ENCODE measurements at regions not wholly inside any gene's neighbourhood (a gene's known extent, or its start where the extent isn't known, plus 50 kb on each side); places are given as distances from the start of the nearest gene placed in this dataset.

- ATAC-seq (no peak), DNase-seq (ENCODE audit: extremely low read depth in 1 of 4, low spot score in 3 of 4) (no peak), FAIRE-seq (no peak)
- BruUV-seq (replicated peaks): no TSS peak
- Histone ChIP-seq H2AFZ (ENCODE audit: low read depth, low read length) (no peak overlapping the region), H3K79me2 (ENCODE audit: control insufficient read depth, insufficient read depth, low read length) (no peaks in the 10 kb centered on the region), H3K36me3 (ENCODE audit: control insufficient read depth, insufficient read depth, low read length) (no peaks in the 10 kb centered on the region), H3K9me1 (ENCODE audit: control insufficient read depth, insufficient read depth, low read length) (no peaks in the 10 kb centered on the region), H3K9ac (ENCODE audit: insufficient read depth in 1 of 2, low read depth in 2 of 2, low read length in 2 of 2) (no peak overlapping the region), H3K4me1 (replicated peaks in 1 of 2; ENCODE audit: control insufficient read depth in 2 of 2, insufficient read depth in 2 of 2, low read length in 2 of 2) (no peaks in the 10 kb centered on the region), H3K9me3 (replicated peaks; ENCODE audit: control insufficient read depth, insufficient read depth, low read depth, low read length) (no peaks in the 10 kb centered on the region), H3K27me3 (ENCODE audit: control insufficient read depth in 2 of 2, insufficient read depth in 2 of 2, low read length in 2 of 2) (no peaks in the 10 kb centered on the region), H3K27ac (ENCODE audit: extremely low read depth, low read depth, low read length) (no peak overlapping the region), H3K4me2 (ENCODE audit: insufficient read depth, low read length) (no peak overlapping the region), H3K4me3 (no peak overlapping the region), H4K20me1 (replicated peaks; ENCODE audit: control insufficient read depth, insufficient read depth, low read length) (no peaks in the 10 kb centered on the region)
- TF ChIP-seq CREB3L1 (IDR thresholded peaks at IDR 0.05; ENCODE audit: borderline replicate concordance, low read depth): no peak
- TF ChIP-seq ZNF12 (CRISPR knock-in tag; IDR thresholded peaks at IDR 0.05): no peak
- TF ChIP-seq ARID3A (IDR thresholded peaks at IDR 0.05; ENCODE audit: borderline replicate concordance, low read depth, low read length): no peak
- no peak for TF ChIP-seq ZNF143 (CRISPR knock-in tag; IDR thresholded peaks at IDR 0.05)
- no peak for TF ChIP-seq ZNF398 (CRISPR knock-in tag; IDR thresholded peaks at IDR 0.05)
- no peak for TF ChIP-seq RBM15 (IDR thresholded peaks at IDR 0.05; ENCODE audit: insufficient read depth, low read length)
- TF ChIP-seq ID3 (CRISPR knock-in tag; IDR thresholded peaks at IDR 0.05): no peak
- no peak for TF ChIP-seq ID3 (tag; IDR thresholded peaks at IDR 0.05)
- no peak for TF ChIP-seq ARNT (IDR thresholded peaks at IDR 0.05)
- no peak for TF ChIP-seq MEIS2 (IDR thresholded peaks at IDR 0.05; ENCODE audit: partially characterized antibody)
- TF ChIP-seq MED1 (CRISPR knock-in tag; IDR thresholded peaks at IDR 0.05; ENCODE audit: borderline replicate concordance): no peak
- no peak for TF ChIP-seq ZNF324 (CRISPR knock-in tag; IDR thresholded peaks at IDR 0.05)
- TF ChIP-seq ZNF518B (CRISPR knock-in tag; IDR thresholded peaks at IDR 0.05): no peak
- intact Hi-C loops (cut with micrococcal nuclease): no loop called here
- ChIA-PET POLR2A (no interaction called here), CTCF (ENCODE audit: low intra/inter-chr PET ratio) (no interaction called here)
- 3% methylated on average over 2 of the region's 2 CpGs for WGBS (ENCODE audit: insufficient coverage, low coverage, missing lambda C conversion rate)
- in situ Hi-C loops (cut with MboI): no loop called here
Observed at GRCh38 chr3:69441732-69442131, 55.8 kb upstream of the FRMD4B start.
